Head of caudate nucleus (tissue), 42 donors: ENCODE measurements at regions not wholly inside any gene's neighbourhood (a gene's known extent, or its start where the extent isn't known, plus 50 kb on each side); places are given as distances from the start of the nearest gene placed in this dataset.
"Not testable (repeated sequence)": the region's sequence is repeated elsewhere in the genome, so short reads cannot be mapped to it uniquely, and the experiment has no call there.

Experiments used
- DNase-seq, 42 donors: peaks; one replicate each; pipeline versions ENCODE4 v3.0.0 to v3.0.0-alpha.2; 2020 to 2021; ENCODE audit warnings: mixed read lengths in 7 of 42
- intact Hi-C: fragments of 100-400 bp; cut with DNase I; formaldehyde crosslinking; loops from one replicate; pipeline ENCODE4 v1.15.0; 2022

DNA sequence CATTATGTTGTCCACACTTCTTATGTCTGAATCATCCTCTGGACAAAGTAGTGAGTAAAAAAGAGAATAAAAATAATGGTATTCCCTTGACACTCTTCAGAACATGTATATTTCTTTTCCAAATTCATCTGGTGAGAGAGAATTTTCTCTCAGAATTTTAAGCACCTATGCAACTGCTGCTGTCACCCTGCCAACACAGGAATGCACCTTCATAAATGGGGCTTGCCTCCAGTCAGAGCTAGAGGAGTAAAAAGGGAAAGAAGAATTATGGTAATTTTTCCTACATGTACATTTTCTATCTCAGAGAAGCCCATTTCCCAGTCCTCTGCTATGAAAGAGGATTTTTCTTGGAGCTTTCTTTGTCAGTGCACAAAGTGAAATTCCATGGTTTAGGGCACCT lies 92.2 kb upstream of the ALCAM start:
- intact Hi-C loops, result no loop called here
- no peak for DNase-seq

DNA sequence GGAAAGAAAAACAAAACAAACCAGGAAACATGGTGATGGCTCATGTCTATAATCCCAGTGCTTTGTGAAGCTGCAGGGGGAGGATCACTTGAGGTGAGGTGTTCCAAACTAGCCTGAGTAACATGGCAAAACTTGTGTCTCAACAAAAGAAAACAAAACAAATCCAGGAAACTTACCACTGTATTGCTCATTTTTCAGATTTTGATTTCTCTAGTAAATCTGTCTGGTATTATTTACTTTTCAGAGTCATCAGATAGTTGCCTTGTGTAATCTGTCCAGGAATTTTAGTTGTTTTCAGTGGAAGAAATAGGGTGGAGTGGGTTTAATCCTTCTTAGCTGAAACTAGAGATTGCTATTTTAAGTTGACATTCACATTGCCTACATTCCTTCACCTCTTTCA lies 91.8 kb upstream of the ALCAM start:
- no peak for DNase-seq
- intact Hi-C loops, result no loop called here

DNA sequence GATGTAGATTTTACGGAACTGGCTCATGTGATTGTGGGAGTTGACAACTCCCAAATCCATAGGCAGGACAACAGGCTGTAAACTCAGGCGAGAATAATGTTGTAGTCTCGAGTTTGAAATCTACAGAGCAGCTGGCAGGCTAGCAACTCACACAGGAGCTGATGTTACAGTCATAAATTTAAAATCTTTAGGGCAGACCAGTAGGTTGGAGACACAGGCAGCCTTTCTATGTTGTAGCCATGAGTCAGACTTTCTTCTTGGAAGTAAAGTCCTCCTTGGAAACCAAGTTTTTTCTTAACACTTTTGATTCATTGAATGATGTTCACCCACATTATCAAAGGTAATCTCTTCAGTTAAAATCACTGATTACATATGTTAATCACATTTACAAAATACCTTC lies 89.1 kb upstream of the ALCAM start:
- no peak for DNase-seq

DNA sequence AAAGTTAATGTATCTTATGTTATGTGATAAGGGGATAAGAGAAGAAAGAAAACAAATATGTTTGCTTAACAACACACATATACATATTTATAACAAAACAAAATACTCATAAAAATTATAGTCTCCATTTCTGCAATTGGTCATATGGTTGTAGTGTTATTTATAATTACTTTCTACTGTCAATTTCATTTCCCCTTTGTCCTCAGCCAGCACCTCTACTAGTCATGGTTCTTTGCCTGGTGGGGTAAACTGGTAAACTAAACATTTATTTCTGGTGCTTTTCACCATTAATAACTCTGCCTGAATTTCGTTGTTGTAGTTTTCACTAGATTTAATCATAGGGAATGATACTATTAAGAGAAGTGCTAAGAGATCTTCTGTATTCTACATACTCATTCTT lies 88.0 kb upstream of the ALCAM start:
- DNase-seq, result no peak
- intact Hi-C loops, result no loop called here

More for the DNA sequence above, 89.1 kb upstream of the ALCAM start:
- intact Hi-C loops, result no loop called here

DNA sequence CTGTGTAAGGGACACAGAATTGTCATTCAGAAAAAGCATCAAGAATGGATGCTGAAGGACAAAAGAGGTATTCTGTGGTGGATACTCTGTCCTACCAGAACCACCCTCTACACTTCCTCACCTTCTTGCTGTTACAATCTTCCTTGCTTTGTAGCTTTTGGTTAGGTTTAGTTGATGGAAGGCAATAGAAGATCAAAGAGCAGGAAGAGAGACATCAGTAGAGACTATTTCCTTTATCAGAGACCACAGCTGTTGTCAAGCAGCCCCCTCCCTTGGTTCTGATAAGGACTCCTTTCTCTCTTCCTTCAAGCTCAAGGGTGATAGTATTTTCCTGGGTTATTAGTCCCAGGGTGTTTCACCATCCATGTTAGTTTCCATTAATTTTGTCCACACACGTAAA lies 84.7 kb upstream of the ALCAM start:
- intact Hi-C loops, result no loop called here
- no peak for DNase-seq

DNA sequence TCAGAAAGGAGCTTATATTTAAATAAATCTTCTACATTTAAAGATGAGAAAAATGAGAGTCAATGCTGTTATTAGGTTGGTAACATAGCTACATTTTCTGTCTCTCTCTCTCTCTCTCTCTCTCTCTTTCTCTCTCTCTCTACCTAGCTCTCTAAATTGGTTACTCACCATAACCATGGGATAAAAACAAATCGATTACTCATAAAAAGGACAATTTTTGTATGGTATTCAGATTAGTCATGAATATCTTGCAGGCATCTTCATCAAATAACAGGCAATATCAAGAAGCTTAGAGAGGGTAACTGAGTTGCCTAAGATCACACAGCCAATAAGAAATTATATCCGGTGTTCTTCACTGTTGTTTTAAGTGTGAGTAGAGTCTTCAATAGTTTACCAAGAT lies 81.8 kb upstream of the ALCAM start:
- DNase-seq, result no peak
- intact Hi-C loops, result no loop called here

DNA sequence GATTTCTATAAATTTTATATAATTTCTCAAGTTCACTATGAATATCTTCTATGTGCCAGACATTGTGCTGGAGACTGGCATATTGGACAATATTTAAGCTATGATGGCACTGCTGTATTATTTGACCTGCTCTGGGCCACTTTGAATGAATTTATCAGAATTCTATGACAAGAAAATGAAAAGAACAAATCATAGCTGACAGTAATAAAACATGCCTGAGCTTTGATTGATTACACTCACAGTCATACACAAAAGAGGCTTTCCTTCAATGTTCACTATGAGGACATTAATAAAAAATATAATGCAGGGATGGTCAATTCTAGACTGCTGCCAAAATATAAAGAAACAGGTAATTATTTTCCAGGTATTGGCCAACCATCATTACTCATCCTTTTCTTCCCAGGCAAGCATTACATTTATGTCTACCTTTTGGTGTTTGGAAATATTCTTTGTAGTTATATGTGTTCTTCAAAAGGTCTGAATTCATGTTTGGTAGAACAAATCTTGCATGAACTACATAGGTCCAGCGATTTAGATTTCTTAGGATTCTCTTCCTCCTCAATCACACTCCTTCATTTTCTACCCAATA lies 81.0 kb upstream of the ALCAM start:
- intact Hi-C loops, result no loop called here
- no peak for DNase-seq

DNA sequence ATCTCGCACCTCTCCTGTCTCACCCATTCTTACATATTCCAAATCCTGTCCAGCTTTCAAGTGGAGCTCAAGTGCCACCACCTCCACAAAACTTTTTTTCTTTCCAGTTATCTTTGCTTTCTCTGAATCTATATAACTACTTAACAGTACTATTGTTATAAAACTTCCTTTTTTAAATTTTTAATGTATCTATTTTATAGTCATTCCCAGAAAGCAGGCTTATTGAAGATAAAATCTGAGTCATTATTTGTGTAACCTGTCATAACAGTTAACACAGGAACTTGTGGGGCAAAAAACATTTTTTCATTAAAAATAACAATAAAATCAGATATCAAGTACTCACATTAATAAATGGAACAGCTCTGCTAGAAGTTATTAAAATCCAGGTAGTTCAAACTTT lies 73.3 kb upstream of the ALCAM start:
- no peak for DNase-seq
- intact Hi-C loops, result no loop called here

DNA sequence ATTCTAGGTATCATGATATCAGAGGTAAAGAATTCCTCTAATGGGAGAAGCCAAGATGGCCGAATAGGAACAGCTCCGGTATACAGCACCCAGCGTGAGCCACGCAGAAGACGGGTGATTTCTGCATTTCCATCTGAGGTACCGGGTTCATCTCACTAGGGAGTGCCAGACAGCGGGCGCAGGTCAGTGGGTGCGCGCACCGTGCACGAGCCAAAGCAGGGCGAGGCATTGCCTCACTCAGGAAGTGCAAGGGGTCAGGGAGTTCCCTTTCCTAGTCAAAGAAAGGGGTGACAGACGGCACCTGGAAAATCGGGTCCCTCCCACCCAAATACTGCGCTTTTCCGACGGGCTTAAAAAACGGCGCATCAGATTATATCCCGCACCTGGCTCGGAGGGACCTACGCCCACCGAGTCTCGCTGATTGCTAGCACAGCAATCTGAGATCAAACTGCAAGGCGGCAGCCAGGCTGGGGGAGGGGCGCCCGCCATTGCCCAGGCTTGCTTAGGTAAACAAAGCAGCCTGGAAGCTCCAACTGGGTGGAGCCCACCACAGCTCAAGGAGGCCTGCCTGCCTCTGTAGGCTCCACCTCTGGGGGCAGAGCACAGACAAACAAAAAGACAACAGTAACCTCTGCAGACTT lies 70.4 kb upstream of the ALCAM start:
- intact Hi-C loops, DNase-seq: not testable (repeated sequence)

DNA sequence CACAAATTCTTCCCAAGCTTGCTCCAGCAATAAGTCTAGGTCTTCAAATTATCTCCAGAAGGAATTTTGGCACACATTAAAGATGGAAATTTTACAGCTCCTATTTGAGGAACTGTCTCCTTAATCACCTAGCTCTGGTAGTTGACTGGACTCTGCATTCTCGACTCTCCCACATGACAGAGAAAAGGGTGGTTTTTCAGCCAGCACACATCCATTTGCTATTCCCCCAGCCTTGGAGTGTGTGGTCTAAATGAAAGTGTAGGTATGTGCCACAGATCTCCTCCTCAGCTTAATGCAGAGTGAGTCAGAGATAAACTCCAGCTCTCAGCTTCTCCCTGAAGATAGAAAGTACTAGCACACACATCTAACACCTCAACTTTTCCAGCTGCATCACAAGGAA lies 62.2 kb upstream of the ALCAM start:
- intact Hi-C loops, result no loop called here
- DNase-seq, result no peak

DNA sequence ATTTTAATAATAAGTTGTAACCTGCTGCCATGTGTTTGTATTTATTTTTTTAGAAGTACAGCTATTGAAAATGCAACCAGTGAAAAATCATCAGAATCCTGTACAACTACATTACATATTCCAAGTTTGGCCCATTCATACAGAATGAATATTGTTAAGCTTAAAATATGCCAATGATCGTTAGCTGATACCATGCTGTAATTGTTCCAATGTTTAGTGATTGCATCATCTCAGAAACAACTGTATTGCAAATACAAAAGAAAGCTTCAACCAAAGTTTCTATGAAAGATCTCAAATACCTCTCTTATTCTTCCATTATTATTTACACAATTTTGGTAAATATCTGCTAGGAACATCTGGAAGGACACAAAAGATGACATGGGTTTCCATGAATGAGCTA lies 51.6 kb upstream of the ALCAM start:
- no peak for DNase-seq
- intact Hi-C loops, result no loop called here

DNA sequence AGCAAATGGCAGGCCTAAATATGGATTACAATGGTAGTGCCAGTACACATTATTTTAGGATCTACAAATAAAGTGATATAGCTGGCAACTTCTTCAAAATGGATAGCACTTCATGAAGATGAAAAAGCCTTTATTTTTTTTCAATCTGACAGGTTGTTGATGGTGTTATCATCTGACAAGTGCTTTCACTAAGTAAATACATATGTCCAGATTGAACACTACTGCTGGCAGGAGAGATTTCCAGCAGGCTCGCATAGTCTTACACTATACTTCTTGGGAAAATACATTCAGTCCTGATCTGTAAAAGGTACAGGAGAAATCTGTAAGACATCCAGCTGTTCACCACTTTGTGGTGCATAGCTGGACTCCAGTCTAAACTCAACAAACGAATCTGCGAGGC lies 50.9 kb upstream of the ALCAM start:
- intact Hi-C loops, result no loop called here
- no peak for DNase-seq

DNA sequence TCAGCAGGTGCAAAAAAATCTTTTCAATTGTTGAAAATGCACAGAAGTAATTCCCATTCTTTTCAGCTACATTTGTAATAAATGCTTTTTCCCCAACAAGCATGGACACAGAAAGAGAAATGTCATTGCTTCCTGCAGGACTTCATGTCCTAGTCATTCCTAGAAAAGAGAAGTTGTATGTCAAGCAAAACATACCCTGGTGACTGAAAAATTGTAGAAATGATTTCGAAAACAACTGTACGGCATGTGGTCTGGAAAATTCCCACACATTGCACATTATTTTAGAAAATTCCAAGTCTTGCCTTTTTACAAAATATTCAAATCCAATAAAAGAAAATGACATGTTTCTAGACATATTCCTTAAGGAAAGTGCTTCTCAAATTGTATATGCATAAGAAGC lies 50.4 kb upstream of the ALCAM start:
- intact Hi-C loops, result no loop called here
- no peak for DNase-seq
